Peyer's patch (tissue), 4 donors: ENCODE measurements at regions not wholly inside any gene's neighbourhood (a gene's known extent, or its start where the extent isn't known, plus 50 kb on each side); places are given as distances from the start of the nearest gene placed in this dataset.

Experiments used
- DNase-seq, 3 donors: peaks; one replicate each; pipeline ENCODE4 v3.0.0-alpha.2; 2017 to 2019
- H3K27ac ChIP-seq, 4 donors: fragments of 200-600 bp; sonication (generic); one replicate each; pipeline ENCODE4 v1.5.1; 2016 to 2019
- H3K27me3 ChIP-seq, 2 donors: fragments of 200-600 bp; sonication (generic); one replicate each; pipeline ENCODE4 v1.5.1; 2019
- H3K36me3 ChIP-seq, 3 donors: fragments of 200-600 bp; sonication (generic); one replicate each; pipeline ENCODE4 v1.5.1; 2016 to 2019
- H3K4me1 ChIP-seq, 4 donors: fragments of 200-600 bp; sonication (generic); one replicate each; pipeline ENCODE4 v1.5.1; 2016 to 2019
- H3K4me3 ChIP-seq, 4 donors: fragments of 200-600 bp; sonication (generic); 1 replicate in 3 of 4; 2 replicates in 1 of 4; pipeline ENCODE4 v1.5.1; 2016 to 2019; ENCODE audit warnings: mild to moderate bottlenecking in 1 of 4
- H3K9me3 ChIP-seq, 4 donors: fragments of 200-600 bp; sonication (generic); one replicate each; pipeline ENCODE4 v1.5.1; 2016 to 2019; ENCODE audit warnings: mild to moderate bottlenecking in 1 of 4
- POLR2A ChIP-seq, 2 donors: fragments of 450-650 bp; IDR thresholded peaks; one replicate each; pipeline ENCODE4 v1.5.1; 2017; ENCODE audit warnings: antibody characterized with exemption in 2 of 2, mild to moderate bottlenecking in 2 of 2, moderate library complexity in 2 of 2
- TF ChIP-seq, protein P1 (sequence below), 6 experiments: fragments of 450-650 bp in 4 of 6; fragments of 200-600 bp in 2 of 6; sonication (generic) in 1 of 6; IDR thresholded peaks; one replicate each; pipeline ENCODE4 v1.5.1; 2017 to 2019; ENCODE audit warnings: antibody characterized with exemption in 6 of 6, mild to moderate bottlenecking in 3 of 6, moderate library complexity in 1 of 6

DNA sequence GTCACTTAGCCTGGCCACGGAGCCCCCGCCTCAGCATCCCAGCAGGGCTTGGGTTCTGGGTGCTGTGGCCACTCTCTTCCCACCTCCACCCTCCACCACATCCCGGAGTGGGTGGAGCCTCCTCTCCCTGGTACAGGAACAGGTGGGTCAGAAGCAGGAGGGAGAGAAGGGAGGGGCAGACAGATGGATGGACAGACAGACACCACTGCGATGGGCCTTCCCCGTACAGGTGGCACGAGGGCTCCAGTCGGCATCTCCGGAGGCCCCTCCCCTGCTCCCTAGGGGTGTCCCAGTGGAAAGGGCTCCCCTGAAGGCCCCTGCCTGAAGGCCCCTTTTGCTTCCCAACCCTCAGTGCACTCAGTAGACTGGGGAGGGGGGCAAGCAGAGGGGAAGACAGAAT lies 96.9 kb upstream of the TARDBP start:
- no peak for TF ChIP-seq POLR2A (IDR thresholded peaks at IDR 0.05)
- TF ChIP-seq, protein P1, sequence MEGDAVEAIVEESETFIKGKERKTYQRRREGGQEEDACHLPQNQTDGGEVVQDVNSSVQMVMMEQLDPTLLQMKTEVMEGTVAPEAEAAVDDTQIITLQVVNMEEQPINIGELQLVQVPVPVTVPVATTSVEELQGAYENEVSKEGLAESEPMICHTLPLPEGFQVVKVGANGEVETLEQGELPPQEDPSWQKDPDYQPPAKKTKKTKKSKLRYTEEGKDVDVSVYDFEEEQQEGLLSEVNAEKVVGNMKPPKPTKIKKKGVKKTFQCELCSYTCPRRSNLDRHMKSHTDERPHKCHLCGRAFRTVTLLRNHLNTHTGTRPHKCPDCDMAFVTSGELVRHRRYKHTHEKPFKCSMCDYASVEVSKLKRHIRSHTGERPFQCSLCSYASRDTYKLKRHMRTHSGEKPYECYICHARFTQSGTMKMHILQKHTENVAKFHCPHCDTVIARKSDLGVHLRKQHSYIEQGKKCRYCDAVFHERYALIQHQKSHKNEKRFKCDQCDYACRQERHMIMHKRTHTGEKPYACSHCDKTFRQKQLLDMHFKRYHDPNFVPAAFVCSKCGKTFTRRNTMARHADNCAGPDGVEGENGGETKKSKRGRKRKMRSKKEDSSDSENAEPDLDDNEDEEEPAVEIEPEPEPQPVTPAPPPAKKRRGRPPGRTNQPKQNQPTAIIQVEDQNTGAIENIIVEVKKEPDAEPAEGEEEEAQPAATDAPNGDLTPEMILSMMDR (IDR thresholded peaks at IDR 0.05), result no peak
- no peaks in the 10 kb centered on the region for H3K9me3 ChIP-seq
- H3K36me3 ChIP-seq, result no peaks in the 10 kb centered on the region
- H3K27me3 ChIP-seq, result no peaks in the 10 kb centered on the region
- no peak overlapping the region for H3K27ac ChIP-seq
- peak in 1 of 3 donors; percentile 47 for DNase-seq
- H3K4me3 ChIP-seq, result no peak overlapping the region
- H3K4me1 ChIP-seq, result no peaks in the 10 kb centered on the region

- H3K4me1 ChIP-seq, result no peaks in the 10 kb centered on the region
- TF ChIP-seq, protein P1 (IDR thresholded peaks at IDR 0.05), result no peak
- no peak for TF ChIP-seq POLR2A (IDR thresholded peaks at IDR 0.05)
- no peaks in the 10 kb centered on the region for H3K36me3 ChIP-seq
- H3K27me3 ChIP-seq, result no peaks in the 10 kb centered on the region
- H3K4me3 ChIP-seq, result no peak overlapping the region
- no peak overlapping the region for H3K27ac ChIP-seq
- no peak for DNase-seq
- H3K9me3 ChIP-seq, result no peaks in the 10 kb centered on the region
Observed at GRCh38 chr1:10916311-10916710, 96.1 kb upstream of the TARDBP start.

GRCh38 chr1:10916991-10917390 lies 95.5 kb upstream of the TARDBP start:
- DNase-seq, result no peak
- Histone ChIP-seq H3K9me3 (no peaks in the 10 kb centered on the region), H3K36me3 (no peaks in the 10 kb centered on the region), H3K4me1 (no peaks in the 10 kb centered on the region), H3K4me3 (no peak overlapping the region), H3K27me3 (no peaks in the 10 kb centered on the region), H3K27ac (no peak overlapping the region)
- TF ChIP-seq, protein P1 (IDR thresholded peaks at IDR 0.05), result no peak
- no peak for TF ChIP-seq POLR2A (IDR thresholded peaks at IDR 0.05)

DNA sequence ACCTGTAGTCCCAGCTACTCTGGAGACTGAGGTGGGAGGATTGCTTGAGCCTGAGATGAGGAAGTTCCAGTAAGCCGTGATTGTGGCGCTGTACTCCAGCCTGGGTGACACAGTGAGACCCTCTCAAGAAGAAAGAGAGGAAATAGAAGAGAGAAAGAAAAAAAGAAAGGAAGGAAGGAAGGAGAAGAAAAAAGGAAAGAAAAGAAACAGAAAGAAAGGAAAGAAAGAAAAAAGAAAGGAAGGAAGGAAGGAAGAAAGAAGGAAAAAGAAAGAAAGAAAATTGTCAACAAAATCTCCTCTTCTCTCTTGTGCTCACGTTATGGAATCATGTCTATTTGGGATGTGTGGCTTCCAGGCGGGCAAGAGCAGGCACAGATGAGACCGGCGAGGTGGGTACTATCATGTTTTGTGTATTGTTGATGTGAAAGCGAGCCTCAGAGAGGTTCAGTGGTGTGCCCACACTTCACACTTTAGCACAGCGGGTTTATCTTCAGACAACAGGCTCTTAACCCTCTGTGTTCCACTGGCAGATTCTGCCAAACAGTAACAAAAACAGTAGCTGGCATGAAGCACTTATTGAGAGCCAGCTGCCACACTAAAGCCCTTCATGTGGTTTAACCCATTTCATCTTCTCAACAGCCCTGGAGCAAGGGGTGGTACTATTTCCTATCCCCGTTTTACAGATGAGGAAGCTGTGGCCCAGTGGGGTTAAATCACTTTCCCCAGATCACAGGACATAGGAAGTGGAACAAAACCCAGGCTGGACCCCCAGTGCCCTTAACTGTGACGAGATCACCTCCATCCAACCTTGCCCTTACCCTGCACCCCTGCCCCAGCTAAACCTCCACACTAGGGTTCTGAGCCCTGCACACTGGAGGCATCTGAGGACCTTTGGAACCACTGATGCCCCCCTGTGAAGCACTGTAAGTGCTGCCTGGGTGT lies 94.7 kb upstream of the TARDBP start:
- TF ChIP-seq, protein P1 (IDR thresholded peaks at IDR 0.05), result no peak
- TF ChIP-seq POLR2A (IDR thresholded peaks at IDR 0.05), result no peak
- no peak for DNase-seq
- H3K27me3 ChIP-seq, result no peaks in the 10 kb centered on the region

DNA sequence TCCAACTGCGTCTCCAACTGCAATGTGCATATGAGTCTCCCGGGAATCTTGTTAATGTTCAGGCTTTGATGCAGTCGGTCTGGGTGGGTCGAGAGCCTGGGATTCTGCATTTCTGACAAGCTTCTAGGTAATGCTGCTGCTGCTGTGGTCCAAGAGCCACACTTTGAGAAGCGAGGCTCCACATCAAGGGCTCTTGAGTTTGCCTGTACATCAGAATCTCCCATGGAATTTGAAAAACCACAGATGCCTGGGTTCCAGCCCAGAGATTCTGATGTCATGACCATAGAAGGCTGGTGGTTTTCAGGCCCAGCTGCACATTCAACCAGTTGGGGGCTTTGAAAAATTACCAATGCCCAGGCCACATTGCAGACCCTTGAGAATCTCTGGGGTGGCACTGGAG lies 93.9 kb upstream of the TARDBP start:
- TF ChIP-seq, protein P1 (IDR thresholded peaks at IDR 0.05), result no peak
- TF ChIP-seq POLR2A (IDR thresholded peaks at IDR 0.05), result no peak
- no peak overlapping the region for H3K27ac ChIP-seq
- H3K4me1 ChIP-seq, result no peaks in the 10 kb centered on the region
- no peaks in the 10 kb centered on the region for H3K27me3 ChIP-seq
- H3K36me3 ChIP-seq, result no peaks in the 10 kb centered on the region
- H3K4me3 ChIP-seq, result no peak overlapping the region
- H3K9me3 ChIP-seq, result no peaks in the 10 kb centered on the region
- no peak for DNase-seq

More for the DNA sequence above, 94.7 kb upstream of the TARDBP start:
- no peak overlapping the region for H3K4me3 ChIP-seq
- H3K27ac ChIP-seq, result no peak overlapping the region
- H3K9me3 ChIP-seq, result no peaks in the 10 kb centered on the region
- H3K4me1 ChIP-seq, result no peaks in the 10 kb centered on the region
- no peaks in the 10 kb centered on the region for H3K36me3 ChIP-seq
